Activated CD8-positive, alpha-beta T cell treated with anti-CD3 and anti-CD28 coated beads, Interleukin-2, amount 10 ng/mL, durations not matched to agents 7 days and 5 days (primary cell): ENCODE measurements at regions not wholly inside any gene's neighbourhood (a gene's known extent, or its start where the extent isn't known, plus 50 kb on each side); places are given as distances from the start of the nearest gene placed in this dataset.

ENCODE experiments used
- ATAC-seq: fragments of 150-1000 bp; cut with Tn5 transposase; one replicate; pipeline ENCODE4 v1.10.0; 2021; ENCODE audit warnings: moderate library complexity
- CTCF ChIA-PET: fragments of 350-600 bp; sonication (Branson Sonifier 250); formaldehyde crosslinking; loops from one replicate; lab custom pipeline; 2021; ENCODE audit warnings: antibody characterized with exemption; lab: Charles Lee
- POLR2A ChIA-PET: fragments of 350-600 bp; sonication (Branson Sonifier 250); formaldehyde crosslinking; loops from one replicate; lab custom pipeline; 2021; ENCODE audit warnings: antibody characterized with exemption; lab: Charles Lee
- DNase-seq: peaks from one replicate; pipeline ENCODE4 v3.0.0-alpha.2; 2020
- H3K27ac Mint-ChIP-seq: one replicate; pipeline ENCODE4 v1.8.0; 2021; ENCODE audit warnings: mild to moderate bottlenecking, mixed read lengths
- H3K27me3 Mint-ChIP-seq: one replicate; pipeline ENCODE4 v1.8.0; 2021; ENCODE audit warnings: low read depth, mixed read lengths
- H3K36me3 Mint-ChIP-seq: one replicate; pipeline ENCODE4 v1.8.0; 2021; ENCODE audit warnings: low read depth, mixed read lengths
- H3K4me1 Mint-ChIP-seq: one replicate; pipeline ENCODE4 v1.8.0; 2021; ENCODE audit warnings: low read depth, mixed read lengths
- H3K4me3 Mint-ChIP-seq: one replicate; pipeline ENCODE4 v1.8.0; 2021; ENCODE audit warnings: mild to moderate bottlenecking, mixed read lengths
- H3K9me3 Mint-ChIP-seq: one replicate; pipeline ENCODE4 v1.8.0; 2022; ENCODE audit warnings: mixed read lengths; ENCODE audit not compliant: insufficient read depth

DNA sequence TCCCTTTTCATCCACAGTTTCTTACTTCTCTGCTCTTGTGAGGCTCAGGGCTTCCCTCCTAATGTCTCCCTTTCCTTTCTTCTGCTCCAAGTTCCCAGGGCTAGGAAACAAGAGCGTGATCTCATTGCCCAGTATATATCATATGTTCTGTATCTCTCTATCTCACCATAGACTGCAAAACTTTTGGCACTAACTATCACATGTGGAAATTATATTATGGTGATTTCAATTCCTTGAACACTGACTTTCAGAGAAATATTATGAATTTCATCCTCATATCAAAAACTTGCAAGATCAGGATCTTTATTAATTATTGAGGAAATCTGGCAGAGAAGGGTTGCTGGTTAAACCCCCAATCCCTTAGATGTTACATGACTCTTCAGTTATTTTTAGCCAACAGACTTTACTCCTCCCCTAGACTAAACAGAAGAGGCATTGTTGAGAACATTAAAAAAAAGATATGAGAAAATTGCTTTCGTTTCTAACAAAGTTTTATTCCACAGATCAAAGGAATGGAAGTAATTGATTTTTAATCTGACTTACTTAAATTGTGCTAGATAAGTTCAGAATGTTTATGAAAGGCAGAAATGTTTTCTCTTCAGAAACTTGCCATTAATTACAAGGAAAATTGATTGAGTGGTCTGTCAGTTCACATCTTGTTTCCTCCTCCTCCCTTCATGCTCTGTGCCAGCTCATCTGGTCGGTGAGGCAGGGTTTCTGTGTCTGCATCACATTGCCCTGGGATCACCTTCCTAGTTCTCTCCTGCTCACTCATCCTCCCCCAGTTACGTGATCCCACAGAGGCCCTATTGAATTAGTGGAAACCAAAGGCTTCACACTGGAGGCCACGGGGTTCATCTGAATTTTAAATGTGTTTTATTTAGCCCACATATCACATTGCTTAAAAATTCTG lies 378.5 kb downstream of the LMO7 start:
- DNase-seq = no peak
- H3K4me1 Mint-ChIP-seq = no peaks in the 10 kb centered on the region
- H3K9me3 Mint-ChIP-seq = no peaks in the 10 kb centered on the region
- CTCF ChIA-PET = no interaction called here
- no peak overlapping the region for H3K27ac Mint-ChIP-seq
- no peak for ATAC-seq
- H3K4me3 Mint-ChIP-seq = no peak overlapping the region
- POLR2A ChIA-PET = no interaction called here
- no peaks in the 10 kb centered on the region for H3K36me3 Mint-ChIP-seq
- no peaks in the 10 kb centered on the region for H3K27me3 Mint-ChIP-seq

DNA sequence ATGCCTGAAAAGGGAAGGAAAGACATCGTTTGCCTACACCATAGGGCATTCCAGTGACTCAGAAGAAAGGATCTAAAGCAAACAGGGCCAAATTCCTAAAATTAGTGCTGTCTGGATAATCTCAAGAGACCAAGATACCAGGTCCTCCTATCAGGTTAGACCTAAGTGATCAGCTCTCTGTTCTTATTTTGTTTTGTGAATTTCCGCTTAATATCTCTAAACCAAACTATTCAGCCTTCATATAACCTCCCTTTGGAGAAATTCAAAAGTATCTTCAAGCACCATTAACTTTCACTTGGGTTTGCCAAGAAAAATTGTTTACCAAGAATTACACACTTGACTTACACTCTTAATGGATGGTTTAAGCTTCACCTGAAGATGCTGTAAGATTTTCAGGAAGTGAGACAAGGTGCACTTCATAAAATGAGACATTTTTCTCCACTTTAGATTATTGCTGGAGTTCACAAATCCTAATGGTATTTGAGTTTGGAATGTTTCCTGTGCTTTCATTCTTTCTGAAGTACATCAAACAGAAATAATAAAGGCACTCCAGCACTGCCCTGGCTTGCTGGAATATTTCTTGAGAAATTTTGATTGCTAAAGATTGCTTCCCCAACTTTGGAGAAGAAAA lies 376.1 kb downstream of the LMO7 start:
- H3K36me3 Mint-ChIP-seq = no peaks in the 10 kb centered on the region
- ATAC-seq = no peak
- no peak overlapping the region for H3K27ac Mint-ChIP-seq
- CTCF ChIA-PET = no interaction called here
- no peak for DNase-seq
- peaks cover 2% of the 10 kb centered on the region for H3K27me3 Mint-ChIP-seq
- no peak overlapping the region for H3K4me3 Mint-ChIP-seq
- no peaks in the 10 kb centered on the region for H3K9me3 Mint-ChIP-seq
- no peaks in the 10 kb centered on the region for H3K4me1 Mint-ChIP-seq
- POLR2A ChIA-PET = no interaction called here

DNA sequence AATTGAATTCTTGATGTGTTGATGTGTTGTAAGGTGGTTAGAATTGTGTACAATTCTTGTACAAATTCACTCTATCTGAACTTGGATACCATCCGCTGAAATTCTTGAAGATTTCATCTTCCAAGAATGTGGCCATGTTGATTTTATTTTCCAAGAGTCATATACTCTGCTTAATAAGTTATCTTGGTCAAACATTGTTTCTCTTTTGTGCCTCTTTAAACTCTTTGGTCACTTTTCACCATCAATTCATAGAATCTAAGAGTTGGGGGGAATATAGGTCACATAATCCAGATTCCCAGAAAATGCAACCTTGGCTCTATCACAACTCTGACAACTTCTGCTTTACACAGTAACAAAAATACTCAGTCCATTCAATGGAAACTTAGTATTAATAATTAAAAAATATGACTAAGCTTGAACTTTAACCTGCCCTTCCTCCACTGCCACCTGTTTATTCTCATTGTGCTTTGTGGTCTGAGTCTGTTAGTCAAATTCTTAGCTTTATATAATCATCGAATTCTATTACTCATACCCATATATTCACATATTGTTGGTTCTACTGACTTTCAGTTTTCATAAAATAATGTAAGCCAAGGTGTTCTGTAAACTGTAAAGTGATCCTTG lies 373.2 kb downstream of the LMO7 start:
- peaks cover 2% of the 10 kb centered on the region for H3K27me3 Mint-ChIP-seq
- H3K4me3 Mint-ChIP-seq = no peak overlapping the region
- ATAC-seq (no peak), DNase-seq (no peak)
- no peaks in the 10 kb centered on the region for H3K4me1 Mint-ChIP-seq
- ChIA-PET POLR2A (no interaction called here), CTCF (interaction anchor here (1.0 kb wide), 1 partner anchor 9 kb away, joined by 4 read pairs; no protein-coding TSS in a partner anchor)
- no peaks in the 10 kb centered on the region for H3K36me3 Mint-ChIP-seq
- H3K9me3 Mint-ChIP-seq = no peaks in the 10 kb centered on the region
- no peak overlapping the region for H3K27ac Mint-ChIP-seq

DNA sequence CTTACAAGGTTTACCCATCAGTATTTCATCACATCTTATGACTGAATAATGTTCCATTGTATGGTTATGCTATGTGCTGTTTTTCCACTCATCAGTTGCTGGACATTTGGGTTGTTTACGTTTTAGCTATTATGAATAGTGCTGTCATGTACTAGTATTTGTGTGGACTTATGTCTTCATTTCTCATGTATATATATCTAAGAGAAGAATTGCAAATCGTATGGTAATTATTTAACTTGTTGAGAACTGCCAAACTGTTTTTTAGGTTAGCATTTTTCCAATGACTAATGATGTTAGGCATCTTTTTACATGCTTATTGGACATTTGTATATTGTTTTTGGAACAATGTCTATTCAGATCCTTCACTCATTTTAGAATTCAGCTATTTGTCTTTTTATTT lies 368.3 kb downstream of the LMO7 start:
- CTCF ChIA-PET = interaction anchor here (0.7 kb wide), 1 partner anchor 244 kb away, joined by 3 read pairs; no protein-coding TSS in a partner anchor
- peaks cover 2% of the 10 kb centered on the region for H3K27me3 Mint-ChIP-seq
- no peaks in the 10 kb centered on the region for H3K9me3 Mint-ChIP-seq
- DNase-seq (no peak), ATAC-seq (no peak)
- no peak overlapping the region for H3K4me3 Mint-ChIP-seq
- H3K36me3 Mint-ChIP-seq = no peaks in the 10 kb centered on the region
- H3K27ac Mint-ChIP-seq = no peak overlapping the region
- POLR2A ChIA-PET = no interaction called here
- no peaks in the 10 kb centered on the region for H3K4me1 Mint-ChIP-seq

DNA sequence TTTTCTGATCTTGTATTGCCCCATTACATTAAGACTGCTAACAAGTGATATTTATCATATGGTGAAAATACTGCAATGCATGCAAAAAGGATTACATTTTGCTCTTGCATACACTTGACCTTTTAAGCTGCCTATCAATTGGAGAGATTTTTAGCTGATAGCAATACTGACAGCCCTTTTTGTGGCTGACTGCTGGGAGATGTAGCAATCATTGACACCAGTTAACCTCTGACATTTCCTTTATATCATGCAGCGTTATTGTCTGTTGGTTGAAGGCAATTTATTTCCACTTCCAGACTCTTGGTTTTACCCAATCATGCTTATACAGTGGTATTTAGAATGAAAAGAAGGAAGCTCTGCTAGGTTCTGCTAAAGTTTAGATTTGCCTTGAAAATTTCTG lies 364.0 kb downstream of the LMO7 start:
- DNase-seq = no peak
- CTCF ChIA-PET = interaction anchor here (1.1 to 1.5 kb wide), 3 partner anchors 10 to 304 kb away, joined by 3 to 5 read pairs (median 4); no protein-coding TSS in a partner anchor
- no peaks in the 10 kb centered on the region for H3K27me3 Mint-ChIP-seq

DNA sequence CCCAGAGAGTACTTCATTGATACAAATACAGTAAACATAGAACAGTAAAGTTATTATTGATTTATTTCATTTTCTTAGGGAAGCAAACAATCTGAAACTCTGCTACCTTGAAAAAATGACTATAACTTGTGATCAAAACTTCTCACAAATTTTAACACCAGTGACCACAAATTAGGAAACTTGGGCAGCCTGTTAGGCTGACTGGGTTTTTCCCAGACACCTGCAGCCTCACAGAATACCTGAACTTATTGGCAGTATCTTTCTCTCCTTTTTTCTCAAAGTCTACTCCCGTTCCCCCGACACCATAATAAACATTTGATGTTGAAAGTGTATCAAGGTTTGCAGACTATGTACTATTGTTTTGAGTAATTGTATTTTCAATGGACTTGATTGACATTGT lies 360.5 kb downstream of the LMO7 start:
- Mint-ChIP-seq H3K9me3 (no peaks in the 10 kb centered on the region), H3K36me3 (no peaks in the 10 kb centered on the region)

More for the DNA sequence above, 364.0 kb downstream of the LMO7 start:
- POLR2A ChIA-PET = no interaction called here
- ATAC-seq = no peak
- no peaks in the 10 kb centered on the region for H3K9me3 Mint-ChIP-seq
- no peak overlapping the region for H3K27ac Mint-ChIP-seq
- H3K4me1 Mint-ChIP-seq = no peaks in the 10 kb centered on the region
- H3K4me3 Mint-ChIP-seq = no peak overlapping the region
- H3K36me3 Mint-ChIP-seq = no peaks in the 10 kb centered on the region

DNA sequence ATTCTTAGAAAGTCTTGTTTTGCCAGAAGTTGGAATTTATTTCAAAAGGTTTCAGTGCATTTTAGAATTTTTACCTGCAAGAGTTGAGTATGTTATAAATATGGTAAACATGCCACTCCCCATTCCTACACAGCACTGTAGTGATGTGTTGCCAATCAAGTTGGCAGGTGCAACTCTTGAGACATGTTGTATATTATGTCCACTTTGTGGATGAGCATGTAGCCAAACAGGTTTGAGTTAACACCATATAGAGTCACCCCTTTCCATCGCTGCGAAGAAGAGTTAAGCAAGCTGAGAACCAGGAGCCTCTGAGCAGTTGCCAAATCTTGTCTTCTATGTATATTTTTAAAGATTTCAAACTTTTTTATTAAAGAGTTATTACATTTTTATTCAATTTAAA lies 359.8 kb downstream of the LMO7 start:
- ChIA-PET CTCF (no interaction called here), POLR2A (no interaction called here)
- Mint-ChIP-seq H3K36me3 (no peaks in the 10 kb centered on the region), H3K4me1 (no peaks in the 10 kb centered on the region), H3K27me3 (no peaks in the 10 kb centered on the region), H3K9me3 (no peaks in the 10 kb centered on the region), H3K4me3 (no peak overlapping the region), H3K27ac (no peak overlapping the region)
- ATAC-seq (no peak), DNase-seq (no peak)

More for the DNA sequence above, 360.5 kb downstream of the LMO7 start:
- no peaks in the 10 kb centered on the region for H3K4me1 Mint-ChIP-seq
- no peak overlapping the region for H3K4me3 Mint-ChIP-seq
- no peaks in the 10 kb centered on the region for H3K27me3 Mint-ChIP-seq
- no peak overlapping the region for H3K27ac Mint-ChIP-seq
- CTCF ChIA-PET = no interaction called here
- DNase-seq (no peak), ATAC-seq (no peak)
- POLR2A ChIA-PET = no interaction called here

DNA sequence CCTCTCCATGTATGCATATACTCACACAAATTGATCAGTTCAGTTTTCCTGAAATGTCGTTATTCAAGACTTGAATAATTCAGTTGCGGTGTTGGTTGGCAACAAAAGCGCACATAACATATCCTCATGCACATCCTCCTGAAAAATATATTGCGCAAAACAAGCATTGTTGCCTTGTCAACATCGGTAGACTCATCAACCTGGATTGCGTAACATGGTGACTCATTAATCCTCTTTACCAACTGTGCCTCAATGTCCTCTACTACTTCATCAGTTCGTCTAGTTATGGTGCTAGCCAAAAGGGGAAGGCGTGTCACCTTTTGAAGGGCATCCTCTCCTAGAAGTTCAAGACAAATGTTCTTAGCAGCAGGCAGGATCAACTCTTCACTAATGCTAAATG lies 357.7 kb downstream of the LMO7 start:
- POLR2A ChIA-PET = no interaction called here
- DNase-seq = no peak
- CTCF ChIA-PET = no interaction called here
- Mint-ChIP-seq H3K36me3 (no peaks in the 10 kb centered on the region), H3K27me3 (no peaks in the 10 kb centered on the region), H3K27ac (no peak overlapping the region), H3K4me1 (no peaks in the 10 kb centered on the region), H3K4me3 (no peak overlapping the region), H3K9me3 (no peaks in the 10 kb centered on the region)
- ATAC-seq = no peak

DNA sequence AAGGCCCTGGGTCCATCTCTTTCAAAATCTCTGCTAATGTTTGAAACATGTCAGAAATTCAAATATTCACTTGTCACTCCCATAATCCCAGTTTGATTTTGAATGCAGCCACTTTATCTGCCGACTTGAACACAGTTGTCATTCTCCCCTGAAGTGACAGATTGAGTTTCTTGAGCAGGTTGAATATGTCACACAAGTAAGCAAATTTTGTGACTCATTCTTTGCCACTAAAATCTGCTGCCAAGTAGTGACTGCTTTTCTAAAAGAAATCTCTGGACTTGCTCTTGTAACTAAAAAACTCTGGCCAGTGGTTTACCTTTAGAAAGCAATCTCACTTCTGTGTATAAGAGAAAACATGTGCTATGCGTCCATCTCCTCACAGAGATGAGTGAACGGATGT lies 357.1 kb downstream of the LMO7 start:
- H3K36me3 Mint-ChIP-seq = no peaks in the 10 kb centered on the region
- DNase-seq (no peak), ATAC-seq (no peak)
- H3K27ac Mint-ChIP-seq = no peak overlapping the region
- no peak overlapping the region for H3K4me3 Mint-ChIP-seq
- H3K4me1 Mint-ChIP-seq = no peaks in the 10 kb centered on the region
- H3K9me3 Mint-ChIP-seq = no peaks in the 10 kb centered on the region
- H3K27me3 Mint-ChIP-seq = no peaks in the 10 kb centered on the region
- ChIA-PET CTCF (no interaction called here), POLR2A (no interaction called here)

DNA sequence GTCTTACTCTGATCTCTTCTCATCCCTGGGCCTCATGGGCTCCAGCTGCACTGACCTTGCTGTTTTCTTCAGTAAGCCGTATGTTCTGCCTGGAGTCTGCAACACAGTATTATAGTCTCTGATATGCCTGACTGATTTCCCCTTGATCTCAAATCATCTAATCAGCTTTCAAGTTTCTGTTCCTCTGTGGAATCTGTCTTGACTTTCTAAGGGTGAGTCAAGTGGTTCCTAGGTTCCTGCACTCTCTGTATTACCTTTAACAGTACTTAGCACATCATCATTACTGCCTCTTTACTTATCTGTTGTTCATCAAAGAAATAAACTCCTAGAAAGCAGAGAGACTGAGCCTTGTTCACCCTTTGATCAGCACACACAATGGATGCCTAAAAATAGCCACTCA lies 350.7 kb downstream of the LMO7 start:
- ChIA-PET POLR2A (no interaction called here), CTCF (no interaction called here)
- no peaks in the 10 kb centered on the region for H3K9me3 Mint-ChIP-seq
- ATAC-seq (no peak), DNase-seq (no peak)
- no peaks in the 10 kb centered on the region for H3K36me3 Mint-ChIP-seq
- H3K27me3 Mint-ChIP-seq = no peaks in the 10 kb centered on the region
- no peak overlapping the region for H3K27ac Mint-ChIP-seq
- no peak overlapping the region for H3K4me3 Mint-ChIP-seq
- no peaks in the 10 kb centered on the region for H3K4me1 Mint-ChIP-seq

DNA sequence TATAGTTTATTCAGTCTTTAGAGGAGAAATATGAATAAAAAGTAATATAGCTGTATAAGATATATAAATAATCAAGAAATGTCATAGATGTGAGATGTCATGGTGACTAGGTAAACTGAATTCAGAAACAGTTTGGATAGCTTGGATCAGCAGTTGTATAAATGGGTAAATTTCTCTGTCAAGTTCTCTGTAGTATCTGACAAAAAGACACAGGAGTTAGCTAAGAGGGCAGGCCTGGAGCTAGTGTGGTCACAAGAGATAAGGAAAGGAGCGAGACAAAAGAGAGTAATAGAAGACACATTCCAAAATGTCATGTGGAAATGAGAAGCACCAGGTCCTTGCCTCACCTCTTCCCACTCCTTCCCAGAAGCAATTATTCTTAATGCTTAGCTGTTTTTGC lies 349.0 kb downstream of the LMO7 start:
- Mint-ChIP-seq H3K9me3 (no peaks in the 10 kb centered on the region), H3K4me1 (no peaks in the 10 kb centered on the region), H3K27me3 (no peaks in the 10 kb centered on the region), H3K4me3 (no peak overlapping the region), H3K27ac (no peak overlapping the region), H3K36me3 (no peaks in the 10 kb centered on the region)
- DNase-seq (no peak), ATAC-seq (no peak)
- ChIA-PET POLR2A (interaction anchor here (0.7 kb wide), 1 partner anchor 1641 kb away, joined by 3 read pairs; no protein-coding TSS in a partner anchor), CTCF (no interaction called here)

DNA sequence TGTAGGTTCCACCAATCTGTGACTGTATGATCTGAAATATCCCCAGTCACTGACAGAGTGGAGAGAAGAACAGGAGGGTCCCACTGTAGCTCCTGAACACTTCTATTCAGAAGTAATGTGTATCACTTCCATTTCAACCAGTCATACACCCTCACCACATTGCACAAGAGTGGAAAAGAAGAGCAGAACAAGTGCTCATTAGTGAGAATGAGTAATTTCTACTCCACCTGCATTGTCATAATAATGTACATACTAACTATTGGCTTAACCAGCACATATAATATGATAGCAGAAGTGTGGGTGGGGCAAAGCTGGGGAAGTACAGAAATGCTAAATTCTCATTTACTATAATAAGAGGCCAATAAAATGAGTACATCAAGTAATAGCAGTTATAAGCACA lies 342.7 kb downstream of the LMO7 start:
- Mint-ChIP-seq H3K4me1 (no peaks in the 10 kb centered on the region), H3K27me3 (no peaks in the 10 kb centered on the region), H3K27ac (no peak overlapping the region), H3K36me3 (no peaks in the 10 kb centered on the region), H3K4me3 (no peak overlapping the region), H3K9me3 (no peaks in the 10 kb centered on the region)
- CTCF ChIA-PET = no interaction called here
- ATAC-seq (no peak), DNase-seq (no peak)
- POLR2A ChIA-PET = no interaction called here
